Dermis microvascular lymphatic vessel endothelial cell (primary cell): ENCODE measurements at regions not wholly inside any gene's neighbourhood (a gene's known extent, or its start where the extent isn't known, plus 50 kb on each side); places are given as distances from the start of the nearest gene placed in this dataset.
"Not testable (repeated sequence)": the region's sequence is repeated elsewhere in the genome, so short reads cannot be mapped to it uniquely, and the experiment has no call there.

ENCODE experiments used
- DNase-seq, 2 donors: peaks; one replicate each; pipeline versions ENCODE4 v3.0.0 to v3.0.0-alpha.2; 2010; ENCODE audit warnings: low read depth in 2 of 2

DNA sequence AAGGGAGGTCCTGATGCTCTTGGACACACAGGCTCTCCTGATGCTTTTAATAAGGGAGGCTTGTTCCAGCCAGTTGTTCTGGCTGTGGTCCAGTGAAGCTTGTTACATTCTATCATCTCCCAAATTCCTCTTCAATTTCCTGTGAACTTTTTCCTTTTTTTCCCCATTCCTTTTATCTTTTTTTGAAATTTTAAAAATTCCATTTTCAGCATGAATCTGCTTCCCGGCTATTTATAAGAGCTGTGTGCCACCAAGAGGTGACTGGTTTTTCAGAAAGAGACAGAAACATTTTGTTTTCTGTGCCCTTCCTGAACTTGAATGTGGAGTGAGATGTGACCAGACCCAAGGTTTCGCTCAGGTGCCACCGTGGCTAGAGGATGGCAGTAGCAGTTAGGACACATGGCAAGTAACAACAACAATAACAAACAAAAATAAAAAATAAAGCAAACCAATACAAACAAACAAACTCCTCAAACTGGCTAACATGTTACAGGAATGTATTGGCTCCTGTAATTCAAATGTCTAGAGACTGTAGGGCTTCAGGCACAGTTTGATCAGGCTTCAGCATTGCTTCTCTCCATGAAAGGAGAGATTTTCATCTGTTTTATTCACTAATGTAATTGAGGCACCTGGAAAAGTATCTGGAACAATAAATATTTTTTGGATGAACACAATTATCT lies 121.1 kb downstream of the BOD1 start:
- DNase-seq, result no peak

DNA sequence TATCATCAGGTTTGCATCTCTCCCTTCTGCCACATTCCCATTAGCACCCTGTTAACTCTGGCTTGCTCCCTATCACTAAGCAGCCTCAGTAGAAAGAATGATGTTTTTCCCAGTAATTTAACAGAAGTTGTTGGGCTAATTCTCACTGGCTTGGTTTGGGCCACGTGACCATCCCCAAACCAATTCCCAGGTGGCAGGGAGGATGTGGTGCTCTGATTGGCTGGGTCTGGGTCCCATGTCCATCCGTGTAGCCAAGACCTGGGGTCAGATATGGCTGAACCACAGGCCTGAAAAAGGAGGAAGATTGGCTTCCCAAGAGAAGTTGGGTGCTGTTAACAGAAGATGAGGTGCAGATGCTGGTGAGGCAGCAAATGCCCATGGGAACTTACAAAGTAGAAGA lies 122.0 kb downstream of the BOD1 start:
- DNase-seq, result no peak

DNA sequence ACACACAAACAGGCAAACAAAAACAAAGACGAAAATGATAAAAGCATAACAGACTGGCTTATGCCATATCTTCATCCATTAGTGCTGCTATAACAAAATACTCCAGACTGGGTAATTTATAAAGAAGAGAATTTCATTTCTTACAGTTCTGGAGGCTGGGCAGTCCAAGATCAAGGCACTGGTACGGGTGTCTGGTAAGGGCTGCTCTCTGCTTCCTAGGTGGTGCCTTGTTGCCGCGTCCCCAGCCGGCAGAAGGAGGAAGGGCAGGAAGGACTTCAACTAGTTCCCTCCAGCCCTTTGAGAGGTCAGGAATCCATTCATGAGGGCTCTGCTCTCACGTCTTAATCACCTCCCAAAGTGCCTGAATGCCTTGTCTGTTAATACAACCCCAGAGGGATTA lies 122.6 kb downstream of the BOD1 start:
- no peak for DNase-seq

DNA sequence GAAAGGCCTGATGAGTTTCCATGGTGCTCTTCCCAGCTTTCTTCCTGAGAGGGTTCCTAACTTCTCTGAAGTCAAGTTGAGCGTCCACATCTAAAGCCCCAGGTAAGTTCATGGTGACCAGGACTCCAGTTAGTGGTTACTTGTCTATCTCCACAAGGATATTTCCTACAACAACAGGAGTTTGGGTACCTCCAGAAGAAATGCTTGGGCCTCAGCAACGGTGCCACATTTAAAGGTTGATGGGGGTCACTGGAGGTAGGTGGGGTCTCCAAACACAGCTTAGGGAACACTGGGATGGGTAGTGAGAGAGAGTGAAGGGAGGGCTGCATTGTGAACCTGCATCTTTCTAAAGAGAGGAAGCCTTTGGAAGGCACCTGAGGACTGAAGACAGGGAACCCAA lies 123.4 kb downstream of the BOD1 start:
- no peak for DNase-seq

DNA sequence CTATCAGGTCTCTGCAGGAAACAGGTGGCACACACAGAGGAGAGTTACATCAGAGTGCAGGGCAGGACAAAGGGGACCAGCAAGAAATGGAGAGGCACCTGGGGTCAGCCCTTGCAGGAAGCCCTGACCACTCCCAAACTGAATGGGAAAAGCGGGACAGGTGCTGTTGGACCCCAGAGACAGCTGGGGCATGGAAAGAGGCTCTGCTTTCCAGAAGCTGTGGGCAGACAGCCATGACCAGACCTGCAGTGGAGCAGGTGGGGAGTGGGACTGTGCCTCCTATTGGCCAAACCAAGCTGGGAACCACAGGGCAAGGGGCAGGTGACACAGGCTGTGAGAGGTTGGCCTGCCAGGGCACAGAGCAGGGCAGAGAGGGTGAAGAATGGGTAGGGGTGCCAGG lies 125.8 kb downstream of the BOD1 start:
- no peak for DNase-seq

DNA sequence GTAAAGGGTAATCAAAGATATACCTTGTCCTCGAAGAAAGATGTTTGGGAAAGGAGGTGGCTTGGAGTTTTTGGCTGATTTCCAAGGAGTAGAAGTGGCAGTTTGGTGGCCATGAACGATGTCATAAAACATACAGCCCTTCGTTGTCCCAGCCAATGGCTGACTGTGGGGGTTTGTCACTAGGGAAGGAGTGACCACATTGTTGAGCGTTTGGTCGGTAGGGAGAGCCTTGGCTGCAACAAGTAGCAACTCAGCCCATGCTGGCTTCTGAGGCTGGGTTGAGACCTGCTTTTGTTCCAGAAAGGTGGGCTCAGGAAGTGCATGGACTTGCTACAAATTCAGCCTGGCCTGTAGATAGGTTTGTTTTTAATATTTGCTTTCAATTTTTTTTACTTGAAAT lies 128.3 kb downstream of the BOD1 start:
- no peak for DNase-seq

DNA sequence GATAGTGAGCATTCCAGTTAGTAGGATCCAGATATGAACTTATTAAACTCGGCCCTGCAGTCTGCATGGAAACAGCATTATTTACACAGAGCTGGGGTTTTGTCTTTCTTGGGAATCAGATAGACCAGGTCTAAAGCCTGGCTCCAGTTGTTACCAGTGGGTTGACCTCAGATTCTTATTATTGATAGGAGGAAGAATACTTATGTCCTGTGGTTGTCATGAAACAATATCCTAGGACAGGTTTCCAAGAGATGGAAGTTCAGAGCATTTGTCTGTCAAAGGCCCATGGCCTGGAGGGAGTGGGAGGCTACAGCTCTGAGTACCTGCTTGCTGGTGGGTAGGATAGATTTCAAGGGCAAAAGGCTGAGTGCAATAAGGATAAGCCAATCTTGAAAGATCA lies 129.2 kb downstream of the BOD1 start:
- no peak for DNase-seq

DNA sequence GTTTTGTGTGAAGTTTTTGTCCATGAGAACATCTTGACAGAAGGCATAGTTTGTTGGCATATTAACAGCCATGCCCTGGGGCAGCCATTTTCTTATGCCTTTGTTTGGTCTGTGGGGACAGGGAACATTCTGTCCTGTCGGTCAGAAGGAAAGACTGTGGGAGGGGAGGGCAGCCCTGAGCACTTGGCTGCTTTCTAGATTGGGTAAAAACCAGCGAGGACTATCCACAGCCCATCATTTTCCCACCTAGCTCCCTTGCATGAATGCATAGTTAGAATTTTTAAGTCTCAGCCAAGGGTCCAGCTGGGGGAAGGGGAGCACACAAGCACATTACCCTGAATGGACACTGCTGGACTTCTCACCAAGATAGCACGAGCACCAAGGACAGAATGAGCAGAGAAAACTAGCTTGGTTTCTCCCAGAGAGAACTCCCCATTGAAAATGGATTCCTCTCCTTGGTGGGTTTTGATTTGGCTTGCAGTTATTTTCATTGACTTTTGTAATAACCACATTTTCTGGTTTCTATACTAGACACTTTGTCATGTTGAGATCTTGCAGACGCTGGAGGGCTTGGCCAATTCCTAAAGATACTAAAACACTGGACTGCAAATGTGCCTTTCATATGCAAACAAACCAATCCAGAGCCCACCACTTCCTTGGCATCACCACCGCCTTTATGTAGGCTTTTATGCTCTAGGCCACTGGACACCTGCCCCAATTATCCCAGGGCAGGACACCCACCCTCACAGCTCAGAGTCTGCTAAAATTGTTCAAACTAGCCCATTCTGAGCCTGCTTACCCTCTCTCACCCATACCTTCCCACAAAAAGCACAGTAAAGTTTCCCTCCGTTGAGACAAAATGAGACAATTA lies 129.9 kb downstream of the BOD1 start:
- no peak for DNase-seq

DNA sequence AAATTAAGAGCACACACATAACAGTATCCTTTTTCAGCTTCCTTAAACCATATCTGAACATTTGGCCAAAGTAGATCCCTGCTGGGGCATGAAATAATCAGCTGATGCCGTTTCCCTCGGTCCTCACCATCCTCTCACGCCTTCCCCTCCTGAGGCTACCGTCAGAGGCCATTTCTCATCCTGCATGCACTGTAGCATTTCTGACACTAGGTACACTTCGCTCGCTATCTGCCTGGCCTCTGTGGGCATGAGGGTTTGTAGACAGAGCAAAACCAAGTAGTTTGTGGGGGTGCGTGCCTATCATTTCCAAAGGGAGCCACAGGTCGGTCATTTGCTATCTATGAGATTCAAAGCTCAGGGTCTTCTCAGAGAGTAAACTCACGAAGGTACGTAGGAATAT lies 131.9 kb downstream of the BOD1 start:
- no peak for DNase-seq

DNA sequence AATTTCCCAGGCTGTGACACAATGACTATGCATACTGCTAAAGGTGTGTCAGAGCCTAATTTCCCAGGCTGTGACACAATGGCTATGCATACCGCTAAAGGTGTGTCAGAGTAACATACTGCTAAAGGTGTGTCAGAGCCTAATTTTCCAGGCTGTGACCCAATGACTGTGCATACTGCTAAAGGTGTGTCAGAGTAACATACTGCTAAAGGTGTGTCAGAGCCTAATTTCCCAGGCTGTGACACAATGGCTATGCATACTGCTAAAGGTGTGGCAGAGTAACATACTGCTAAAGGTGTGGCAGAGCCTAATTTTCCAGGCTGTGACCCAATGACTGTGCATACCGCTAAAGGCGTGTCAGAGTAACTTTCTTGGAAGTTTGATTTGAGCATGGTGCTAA lies 132.9 kb downstream of the BOD1 start:
- DNase-seq, result not testable (repeated sequence)

DNA sequence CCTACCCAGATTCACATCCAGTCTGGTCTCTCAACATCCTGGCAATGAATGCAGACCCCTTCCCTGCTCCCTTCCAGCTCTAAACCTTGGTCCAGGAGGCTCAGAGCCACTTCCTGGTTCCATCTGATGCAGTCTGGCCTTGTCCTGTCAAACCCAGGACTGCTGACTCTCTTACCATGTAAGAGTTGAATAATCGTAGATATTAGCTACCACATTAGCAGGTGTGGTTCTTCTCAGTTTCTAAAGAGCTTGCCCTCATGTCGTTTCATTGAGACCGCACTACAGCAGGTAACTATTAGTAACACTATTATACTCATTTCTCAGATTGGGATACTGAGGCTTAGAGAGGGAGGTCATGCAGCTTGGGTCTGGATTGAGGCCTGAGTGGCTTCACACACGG lies 133.3 kb downstream of the BOD1 start:
- DNase-seq, result no peak

DNA sequence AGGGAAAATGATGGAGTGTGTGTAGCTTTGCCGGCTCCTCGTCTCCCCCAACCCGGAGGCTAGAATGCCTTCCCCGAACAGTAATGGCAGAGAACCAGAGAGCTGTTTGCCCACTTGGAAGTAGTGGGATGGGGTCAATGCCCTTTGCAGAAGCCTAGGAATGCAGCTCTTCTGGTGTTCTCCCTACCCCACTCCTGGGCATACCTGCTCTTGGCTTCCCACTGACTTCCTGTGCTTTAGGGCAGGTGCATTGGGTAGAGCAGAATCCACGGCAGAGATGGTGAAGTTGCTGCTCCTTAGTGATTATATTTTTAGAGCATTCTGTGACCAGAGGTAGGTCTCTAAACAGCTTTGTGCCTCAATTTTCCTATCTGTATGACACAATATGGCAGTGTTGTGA lies 134.6 kb downstream of the BOD1 start:
- no peak for DNase-seq

DNA sequence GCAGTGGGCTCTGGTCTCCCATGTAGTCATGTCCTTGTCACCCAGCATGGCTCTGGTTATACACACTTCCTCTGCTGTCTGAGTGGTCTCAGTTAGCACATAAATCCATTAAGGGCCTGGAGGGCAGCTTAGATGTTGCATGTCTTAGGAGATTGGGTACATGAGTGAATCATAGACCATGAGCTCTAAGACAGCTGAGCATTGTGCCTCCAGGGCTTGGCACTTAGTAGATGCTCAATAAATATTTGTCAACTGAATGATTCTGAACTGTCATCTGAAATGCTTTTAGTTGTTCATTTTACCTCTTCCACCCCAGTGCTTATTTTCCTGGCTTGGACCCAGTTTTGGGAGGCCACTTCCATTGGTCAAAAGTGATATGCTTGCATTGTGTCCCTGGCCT lies 135.6 kb downstream of the BOD1 start:
- no peak for DNase-seq

DNA sequence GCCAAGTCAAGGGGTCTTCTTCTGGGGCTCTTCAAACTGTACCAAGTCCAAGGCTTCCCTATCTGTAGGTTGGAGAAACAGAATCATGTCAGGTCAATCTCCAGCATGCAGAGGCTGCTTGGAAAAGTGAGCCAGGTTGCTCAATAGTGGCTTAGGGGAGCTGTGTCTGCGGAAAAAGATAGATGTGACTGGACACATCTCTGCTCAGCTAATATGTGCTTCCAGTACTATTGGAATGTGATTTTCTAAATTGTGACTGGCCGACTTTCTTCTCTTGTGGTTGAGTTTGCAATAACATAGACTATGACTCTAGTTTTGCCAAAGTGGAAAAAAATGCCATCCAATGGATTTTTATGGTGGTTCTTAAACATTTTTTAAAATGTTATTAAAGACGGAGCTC lies 136.7 kb downstream of the BOD1 start:
- DNase-seq, result no peak

DNA sequence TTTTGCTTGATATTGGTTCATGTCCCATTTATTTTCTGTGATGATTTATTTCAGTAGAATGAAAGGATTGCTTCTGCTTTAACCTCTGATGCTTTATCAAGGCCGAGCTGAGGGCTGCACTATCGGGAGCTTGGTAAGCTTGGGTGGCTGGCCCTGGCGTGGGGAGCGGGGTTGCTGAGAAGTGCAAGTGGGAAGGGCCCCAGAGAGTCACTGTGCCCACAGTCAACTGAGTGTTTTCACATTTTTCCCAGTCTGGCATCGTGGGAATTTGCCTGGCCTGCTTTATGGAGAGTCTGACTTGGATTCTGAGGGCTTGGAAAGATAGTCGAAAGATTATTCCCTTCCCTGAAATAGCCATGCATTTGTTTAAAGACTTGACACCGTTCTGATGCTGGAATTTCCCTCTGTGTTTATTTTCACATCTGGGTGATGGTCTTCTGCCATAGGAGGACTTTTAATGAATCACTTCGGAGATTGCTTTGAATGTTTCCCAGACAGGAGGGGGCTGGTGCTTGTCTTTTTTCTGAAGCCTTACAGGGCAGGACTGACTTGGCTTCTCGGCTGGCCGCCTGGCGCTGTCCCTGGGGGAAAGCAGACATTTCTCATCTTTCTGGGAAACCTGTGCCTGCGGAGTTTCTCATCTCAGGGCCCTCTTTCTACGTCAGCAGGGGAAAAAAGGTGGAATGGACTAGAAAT lies 139.0 kb downstream of the BOD1 start:
- no peak for DNase-seq

DNA sequence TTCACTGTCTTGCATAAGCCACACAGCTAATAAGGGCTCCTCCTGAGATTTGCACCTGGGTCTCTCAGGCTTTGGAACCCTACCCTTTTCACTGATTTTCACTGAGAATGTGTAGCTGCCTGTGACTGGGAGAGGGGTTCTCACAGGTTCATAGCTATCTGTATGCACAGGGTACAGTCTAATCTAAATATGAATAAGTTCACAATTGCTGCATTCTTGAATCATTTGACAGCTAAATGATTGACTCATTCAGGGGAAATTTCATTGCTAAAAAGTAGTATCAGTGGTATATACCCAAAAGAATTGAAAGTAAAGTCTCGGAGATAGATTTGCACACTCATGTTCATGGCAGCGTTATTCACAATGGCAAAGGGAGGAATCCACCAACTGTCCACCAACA lies 140.7 kb downstream of the BOD1 start:
- DNase-seq, result no peak

DNA sequence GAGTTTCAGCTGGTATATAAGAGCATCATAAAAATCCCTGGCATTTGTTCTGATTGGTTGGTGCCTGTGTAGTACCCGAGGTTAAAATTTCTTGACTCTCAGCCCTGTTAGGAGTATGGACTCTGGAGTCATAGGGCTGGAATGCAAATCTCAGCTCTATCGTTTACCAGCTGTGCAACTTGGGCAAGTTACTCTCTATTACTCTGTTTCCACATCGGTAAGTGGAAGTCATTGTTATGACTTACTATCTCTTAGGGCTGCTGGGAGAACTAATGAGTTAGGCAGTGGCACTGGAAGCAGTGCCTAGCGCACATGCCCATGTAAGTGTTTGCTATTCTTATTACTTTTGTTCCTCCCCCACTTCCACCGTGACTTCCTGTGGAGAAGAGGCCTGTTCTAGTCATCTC lies 141.6 kb downstream of the BOD1 start:
- DNase-seq, result peak in 1 of 2 donors; percentile 24

DNA sequence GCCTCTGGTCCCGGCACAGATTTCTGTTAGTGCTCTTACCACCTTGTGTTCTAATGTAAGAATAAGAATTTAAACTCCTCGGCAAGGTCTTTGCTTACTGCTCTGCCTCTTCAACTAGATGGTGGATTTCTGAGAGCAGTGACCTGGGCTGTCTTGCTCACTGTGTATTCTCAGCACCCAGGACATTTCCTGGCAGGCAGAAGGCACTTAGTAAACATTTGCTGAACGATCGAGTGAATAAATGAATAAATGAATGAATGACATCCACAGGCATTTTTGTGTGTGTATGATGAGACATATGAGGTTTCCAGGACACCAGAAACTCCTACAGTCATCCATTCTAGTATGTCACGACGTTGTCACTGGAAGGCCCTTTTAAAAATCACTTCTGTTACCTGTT lies 143.2 kb downstream of the BOD1 start:
- DNase-seq, result no peak

DNA sequence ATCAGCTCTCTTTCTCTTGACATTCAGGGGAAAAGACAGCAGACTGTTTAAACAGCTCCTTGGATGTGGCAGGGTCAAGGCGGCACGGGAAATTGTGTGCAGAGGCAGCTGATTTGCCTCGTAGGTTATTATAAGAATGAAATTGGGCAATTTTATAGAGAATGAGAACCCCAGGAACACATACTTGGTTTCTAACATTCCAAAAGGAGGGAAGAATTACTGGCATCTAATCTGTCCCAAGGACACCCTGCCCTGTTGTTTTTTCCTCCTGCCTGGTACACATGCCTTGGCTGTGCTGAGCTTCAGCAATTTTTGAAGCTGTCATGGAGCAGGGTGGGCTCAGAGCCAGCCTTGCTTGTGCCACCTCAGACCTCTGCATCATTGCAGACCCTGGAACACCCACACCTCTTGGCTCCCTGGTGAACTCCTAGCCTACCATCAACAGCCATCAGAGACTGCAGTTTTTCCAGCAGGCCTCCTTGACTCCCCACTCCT lies 143.6 kb downstream of the BOD1 start:
- DNase-seq, result no peak

DNA sequence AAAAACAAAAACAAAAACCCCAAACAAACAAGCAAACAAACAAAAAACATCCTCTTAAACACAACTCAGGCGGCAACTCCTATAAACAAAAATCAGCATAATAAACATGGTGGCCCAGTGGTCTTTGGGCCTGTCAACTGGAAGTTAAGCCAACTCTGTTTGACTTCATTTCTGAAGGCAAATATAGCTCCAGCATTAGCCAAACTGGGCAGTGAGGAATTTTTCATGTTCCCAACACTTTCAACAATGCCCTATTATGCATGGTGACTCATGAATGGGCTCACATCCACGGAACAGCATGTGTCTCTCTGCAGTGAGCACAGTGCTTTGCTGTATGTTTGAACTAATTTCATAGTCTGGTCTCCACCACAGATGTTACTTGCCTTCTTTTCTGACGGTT lies 143.9 kb upstream of the STC2 start:
- peak; percentile 73 to 88 for DNase-seq

DNA sequence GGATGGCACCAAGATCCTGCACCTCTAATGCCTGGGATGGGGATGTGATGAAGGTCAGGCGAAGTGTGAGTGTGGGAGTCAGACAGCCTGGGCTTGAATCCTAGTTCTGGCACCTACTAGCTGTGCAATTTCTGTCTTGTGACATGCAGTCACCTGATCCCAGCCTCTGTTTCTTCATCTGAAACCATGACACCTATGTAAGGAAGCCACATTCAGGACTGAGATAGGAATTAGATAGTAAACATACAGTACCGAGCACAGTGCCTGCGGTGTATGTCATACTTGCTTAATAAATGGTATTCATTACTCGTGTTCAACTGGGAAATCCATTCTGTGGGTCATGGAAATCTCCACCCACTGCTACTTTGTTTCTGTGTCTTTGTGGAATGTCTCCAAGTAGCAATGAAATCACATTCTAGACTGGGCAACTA lies 140.6 kb upstream of the STC2 start:
- no peak for DNase-seq

DNA sequence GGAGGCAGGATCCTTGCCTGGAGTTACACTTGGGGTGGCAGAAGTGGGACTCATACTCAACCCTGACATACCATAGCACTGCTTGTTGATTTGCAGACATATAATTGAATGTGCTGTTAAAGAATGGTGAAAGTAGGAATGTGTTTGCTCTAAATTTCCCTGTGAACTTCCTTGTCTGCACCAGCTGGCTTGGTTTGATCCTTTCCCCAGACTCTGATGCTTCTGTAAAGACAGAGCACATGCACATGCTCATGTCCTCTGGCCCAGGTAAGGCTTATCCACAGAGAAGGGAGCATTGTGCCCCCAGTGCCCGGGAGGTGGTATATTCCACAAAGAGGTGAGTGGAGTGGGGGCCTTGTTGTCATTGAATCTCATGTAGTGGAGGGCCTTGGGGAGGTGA lies 138.0 kb upstream of the STC2 start:
- DNase-seq, result no peak
